Heart right ventricle (tissue), 16 donors: ENCODE measurements at regions not wholly inside any gene's neighbourhood (a gene's known extent, or its start where the extent isn't known, plus 50 kb on each side); places are given as distances from the start of the nearest gene placed in this dataset.

Experiments
- ATAC-seq, 8 donors: fragments of 200-7000 bp; cut with Tn5 transposase; one replicate each; pipeline ENCODE4 v1.9.1; 2020; ENCODE audit warnings: mild to moderate bottlenecking in 8 of 8, moderate library complexity in 8 of 8, moderate number of reproducible peaks in 1 of 8
- DNase-seq, 2 donors: peaks; one replicate each; pipeline ENCODE4 v3.0.0-alpha.2; 2020
- H3K27ac ChIP-seq, 10 donors: fragments of 200-600 bp; sonication (generic) in 2 of 10; one replicate each; pipeline versions ENCODE4 v1.5.0 to v1.8.0; 2020 to 2022; ENCODE audit warnings: mild to moderate bottlenecking in 3 of 10
- H3K27me3 ChIP-seq, 7 donors: fragments of 200-600 bp; one replicate each; pipeline ENCODE4 v1.8.0; 2021 to 2022; ENCODE audit warnings: mild to moderate bottlenecking in 2 of 7
- H3K36me3 ChIP-seq, 9 donors: fragments of 200-600 bp; sonication (generic) in 1 of 9; one replicate each; pipeline versions ENCODE4 v1.5.0 to v1.8.0; 2020 to 2022; ENCODE audit warnings: mild to moderate bottlenecking in 2 of 9
- H3K4me1 ChIP-seq, 9 donors: fragments of 200-600 bp; sonication (generic) in 1 of 9; one replicate each; pipeline versions ENCODE4 v1.5.0 to v1.8.0; 2020 to 2022; ENCODE audit warnings: mild to moderate bottlenecking in 4 of 9
- H3K4me3 ChIP-seq, 10 donors: fragments of 200-600 bp; sonication (generic) in 2 of 10; one replicate each; pipeline versions ENCODE4 v1.5.0 to v1.8.0; 2020 to 2022; ENCODE audit warnings: mild to moderate bottlenecking in 7 of 10, moderate library complexity in 2 of 10
- H3K9me3 ChIP-seq, 11 donors: fragments of 200-600 bp in 10 of 11; sonication (generic) in 2 of 11; one replicate each; pipeline versions ENCODE4 v1.5.0 to v1.8.0; 2013 to 2022; ENCODE audit warnings: mild to moderate bottlenecking in 2 of 11, control low read depth in 1 of 11, moderate library complexity in 1 of 11
- CTCF ChIP-seq, 9 donors: fragments of 200-600 bp; sonication (generic) in 2 of 9; IDR thresholded peaks; one replicate each; pipeline versions ENCODE4 v1.5.0 to v1.8.0; 2021 to 2022; ENCODE audit warnings: antibody characterized with exemption in 9 of 9, mild to moderate bottlenecking in 5 of 9, moderate library complexity in 1 of 9
- WGBS, 2 donors: extraction: QIAGEN DNeasy Blood & Tissue Kit; methylation state at CpG; one replicate each; pipeline ENCODE4 v1.1.7; 2013; ENCODE audit warnings: inconsistent platforms in 1 of 2; 5-methylcytosine and 5-hydroxymethylcytosine counted together
- intact Hi-C, 10 donors: fragments of 100-400 bp; cut with DNase I; formaldehyde crosslinking; loops; one replicate each; pipeline versions ENCODE4 v1.11.1 to v1.14.2; 2022
- donor health status: Arrhythmogenic right ventricular cardiomyopathy.
- donor health status: ischemic (EF 13 %, LVEDD 7.1; RV severe dilation, severe dysfunction).
- donor health status: healthy with polysubstance abuse.
- donor health status: DM: no; HTN: yes; CAD: no.
- donor health status: DM: no; HTN: no; CAD: no.
- donor health status: ischemic (EF 25% LVEDD 6.9; RV normal size, moderate dysfunction).
- donor health status: ischemic (EF 25% LVEDD 5.7; RV mildly dilated, moderate dysfunction).
- donor health status: healthy.
- donor health status: DM: yes; HTN: yes; CAD: no.
- donor health status: Ischemic cardiomyopathy.
- donor health status: ischemic (EF 35%, LVEDD 5.7; RV mildly dilated, moderate dysfunction).
- donor health status: nonischemic (EF 11% LVEDD 7.7; RV severe dilation, severe dysfunction).
- donor health status: DM: yes; HTN: yes; CAD: no.
- donor health status: PGD.
- donor health status: ischemic (EF 29% LVEDD 5.4; RV normal size, mild dysfunction).
- donor health status: nonischemic (EF 23%, LVEDD 6.1; RV moderate dilation, normal function).

GRCh38 chr10:17504547-17505245 lies 50.3 kb upstream of the ST8SIA6 start:
- Histone ChIP-seq H3K9me3 (no peaks in the 10 kb centered on the region), H3K36me3 (no peaks in the 10 kb centered on the region), H3K4me1 (peaks cover 0 to 16% (median 0%) of the 10 kb centered on the region in 9 donors), H3K27me3 (no peaks in the 10 kb centered on the region), H3K27ac (no peak overlapping the region), H3K4me3 (no peak overlapping the region)
- no peak for TF ChIP-seq CTCF (IDR thresholded peaks at IDR 0.05)
- ATAC-seq (no peak), DNase-seq (no peak)
- intact Hi-C loops = no loop called here
- 75 to 77% methylated on average over 6 of the region's 6 CpGs for WGBS, 2 donors
